Natural killer cell (primary cell): ENCODE measurements at regions not wholly inside any gene's neighbourhood (a gene's known extent, or its start where the extent isn't known, plus 50 kb on each side); places are given as distances from the start of the nearest gene placed in this dataset.

Experiments used
- ATAC-seq, 3 donors: fragments of 150-1000 bp in 2 of 3; fragments of 200-7000 bp in 1 of 3; cut with Tn5 transposase; 1 replicate in 1 of 3; 2 replicates in 2 of 3; pipeline ENCODE4 v1.10.0; 2021; ENCODE audit warnings: mild to moderate bottlenecking in 2 of 3, moderate library complexity in 2 of 3
- DNase-seq, 2 donors: peaks; one replicate each; pipeline versions ENCODE4 v3.0.0 to v3.0.0-alpha.2; 2013 to 2021; ENCODE audit warnings: mixed read lengths in 1 of 2
- H3K27ac ChIP-seq: one replicate; pipeline ENCODE4 v1.5.1; 2013; ENCODE audit warnings: mild to moderate bottlenecking, low read length
- H3K27me3 ChIP-seq: one replicate; pipeline ENCODE4 v1.6.1; 2013; ENCODE audit warnings: low read length; ENCODE audit not compliant: control insufficient read depth, insufficient read depth
- H3K36me3 ChIP-seq: one replicate; pipeline ENCODE4 v1.6.1; 2013; ENCODE audit warnings: low read length; ENCODE audit not compliant: control insufficient read depth, insufficient read depth
- H3K4me1 ChIP-seq: one replicate; pipeline ENCODE4 v1.6.1; 2013; ENCODE audit warnings: low read length; ENCODE audit not compliant: control insufficient read depth, insufficient read depth
- H3K4me3 ChIP-seq: one replicate; pipeline ENCODE4 v1.5.1; 2013; ENCODE audit warnings: low read length
- H3K9me3 ChIP-seq: one replicate; pipeline ENCODE4 v1.6.1; 2013; ENCODE audit warnings: low read length; ENCODE audit not compliant: control insufficient read depth, insufficient read depth
- H3K27ac Mint-ChIP-seq, 2 donors: one replicate each; pipeline ENCODE4 v1.8.0; 2022; ENCODE audit warnings: mild to moderate bottlenecking in 2 of 2, mixed read lengths in 2 of 2, moderate library complexity in 1 of 2
- H3K27me3 Mint-ChIP-seq, 2 donors: one replicate each; pipeline ENCODE4 v1.8.0; 2022; ENCODE audit warnings: low read depth in 2 of 2, mixed read lengths in 2 of 2
- H3K36me3 Mint-ChIP-seq: one replicate; pipeline ENCODE4 v1.8.0; 2022; ENCODE audit warnings: mixed read lengths
- H3K4me1 Mint-ChIP-seq, 2 donors: one replicate each; pipeline ENCODE4 v1.8.0; 2022; ENCODE audit warnings: mixed read lengths in 2 of 2
- H3K4me3 Mint-ChIP-seq: one replicate; pipeline ENCODE4 v1.8.0; 2022; ENCODE audit warnings: mild to moderate bottlenecking, moderate library complexity, mixed read lengths
- H3K9me3 Mint-ChIP-seq, 2 donors: one replicate each; pipeline ENCODE4 v1.8.0; 2022; ENCODE audit warnings: mixed read lengths in 2 of 2
- CTCF ChIP-seq: fragments of 200-600 bp; IDR thresholded peaks from one replicate; pipeline ENCODE4 v1.8.0; 2022; ENCODE audit warnings: antibody characterized with exemption
- WGBS: methylation state at CpG from one replicate; pipeline ENCODE4 v1.1.7; 2013; ENCODE audit warnings: missing lambda C conversion rate; ENCODE audit not compliant: insufficient coverage; 5-methylcytosine and 5-hydroxymethylcytosine counted together
- intact Hi-C: fragments of 100-400 bp; cut with micrococcal nuclease; formaldehyde crosslinking; loops from one replicate; pipeline ENCODE4 v1.14.2; 2022

- WGBS: 70% methylated on average over 2 of the region's 2 CpGs
- Mint-ChIP-seq H3K36me3 (no peaks in the 10 kb centered on the region), H3K4me1 (no peaks in the 10 kb centered on the region), H3K27me3 (peaks cover 0 to 12% of the 10 kb centered on the region in 2 donors), H3K9me3 (no peaks in the 10 kb centered on the region), H3K27ac (no peak overlapping the region), H3K4me3 (no peak overlapping the region)
- no peaks in the 10 kb centered on the region for H3K36me3 ChIP-seq
- no peaks in the 10 kb centered on the region for H3K4me1 ChIP-seq
- intact Hi-C loops: no loop called here
- DNase-seq (no peak), ATAC-seq (no peak)
- no peaks in the 10 kb centered on the region for H3K27me3 ChIP-seq
- no peak for TF ChIP-seq CTCF
- H3K9me3 ChIP-seq: no peaks in the 10 kb centered on the region
- H3K27ac ChIP-seq: no peak overlapping the region
- no peak overlapping the region for H3K4me3 ChIP-seq
These were observed 69.5 kb upstream of the CACNA1E start for GRCh38 chr1:181413836-181414235.

- H3K4me3 ChIP-seq: no peak overlapping the region
- no peaks in the 10 kb centered on the region for H3K36me3 ChIP-seq
- no peaks in the 10 kb centered on the region for H3K27me3 ChIP-seq
- Mint-ChIP-seq H3K9me3 (no peaks in the 10 kb centered on the region), H3K4me1 (no peaks in the 10 kb centered on the region), H3K27me3 (peaks cover 0 to 4% of the 10 kb centered on the region in 2 donors), H3K27ac (no peak overlapping the region), H3K36me3 (no peaks in the 10 kb centered on the region), H3K4me3 (no peak overlapping the region)
- intact Hi-C loops: no loop called here
- no peaks in the 10 kb centered on the region for H3K4me1 ChIP-seq
- DNase-seq (no peak), ATAC-seq (no peak)
- no peak overlapping the region for H3K27ac ChIP-seq
- no peak for TF ChIP-seq CTCF
- H3K9me3 ChIP-seq: no peaks in the 10 kb centered on the region
- WGBS: 76% methylated on average over 7 of the region's 7 CpGs
These were observed 67.0 kb upstream of the CACNA1E start for GRCh38 chr1:181416268-181416860.

- Mint-ChIP-seq H3K36me3 (no peaks in the 10 kb centered on the region), H3K27ac (no peak overlapping the region), H3K4me3 (no peak overlapping the region), H3K27me3 (peaks cover 4 to 5% of the 10 kb centered on the region in 2 donors), H3K4me1 (no peaks in the 10 kb centered on the region), H3K9me3 (no peaks in the 10 kb centered on the region)
- no peaks in the 10 kb centered on the region for H3K9me3 ChIP-seq
- 76% methylated on average over 3 of the region's 3 CpGs for WGBS
- H3K27me3 ChIP-seq: no peaks in the 10 kb centered on the region
- H3K4me1 ChIP-seq: no peaks in the 10 kb centered on the region
- H3K27ac ChIP-seq: no peak overlapping the region
- no peaks in the 10 kb centered on the region for H3K36me3 ChIP-seq
- intact Hi-C loops: no loop called here
- H3K4me3 ChIP-seq: no peak overlapping the region
- no peak for TF ChIP-seq CTCF
- ATAC-seq (no peak), DNase-seq (no peak)
These were observed 65.4 kb upstream of the CACNA1E start for GRCh38 chr1:181417915-181418314.

- H3K4me1 ChIP-seq: no peaks in the 10 kb centered on the region
- ATAC-seq (no peak), DNase-seq (peak in 1 of 2 donors; percentile 61)
- Mint-ChIP-seq H3K4me1 (peaks cover 7 to 15% of the 10 kb centered on the region in 2 donors), H3K9me3 (peaks cover 0 to 5% of the 10 kb centered on the region in 2 donors), H3K27me3 (peaks cover 15 to 24% of the 10 kb centered on the region in 2 donors), H3K36me3 (no peaks in the 10 kb centered on the region), H3K4me3 (no peak overlapping the region), H3K27ac (no peak overlapping the region)
- intact Hi-C loops: no loop called here
- H3K27ac ChIP-seq: no peak overlapping the region
- no peaks in the 10 kb centered on the region for H3K27me3 ChIP-seq
- no peaks in the 10 kb centered on the region for H3K36me3 ChIP-seq
- no peak for TF ChIP-seq CTCF
- 41% methylated on average over 3 of the region's 4 CpGs for WGBS
- H3K4me3 ChIP-seq: no peak overlapping the region
- no peaks in the 10 kb centered on the region for H3K9me3 ChIP-seq
These were observed 59.9 kb upstream of the CACNA1E start for GRCh38 chr1:181423301-181423918.
